ENCODE measurements at regions not wholly inside any gene's neighbourhood (a gene's known extent, or its start where the extent isn't known, plus 50 kb on each side); places are given as distances from the start of the nearest gene placed in this dataset.

- DNase-seq (ENCODE audit: low read depth), result no peak
These were observed 827.0 kb upstream of the RAB6C start for GRCh38 chr2:129152514-129152913.

GRCh38 chr2:129160879-129161278, 818.6 kb upstream of the RAB6C start:
- DNase-seq (ENCODE audit: low read depth), result no peak

- no peak for DNase-seq (ENCODE audit: low read depth)
These were observed 815.1 kb upstream of the RAB6C start for GRCh38 chr2:129164220-129164949.

- DNase-seq (ENCODE audit: low read depth), result no peak
These were observed 814.5 kb upstream of the RAB6C start for GRCh38 chr2:129165006-129165405.

GRCh38 chr2:129167456-129167855, 812.0 kb upstream of the RAB6C start:
- no peak for DNase-seq (ENCODE audit: low read depth)

GRCh38 chr2:129170570-129170969, 808.9 kb upstream of the RAB6C start:
- DNase-seq (ENCODE audit: low read depth), result no peak

- DNase-seq (ENCODE audit: low read depth), result no peak
These were observed 805.3 kb upstream of the RAB6C start for GRCh38 chr2:129174143-129174542.

- DNase-seq (ENCODE audit: low read depth), result no peak
These were observed 804.4 kb upstream of the RAB6C start for GRCh38 chr2:129175051-129175450.

- DNase-seq (ENCODE audit: low read depth), result no peak
These were observed 803.1 kb upstream of the RAB6C start for GRCh38 chr2:129176375-129176774.

GRCh38 chr2:129178356-129178755, 801.1 kb upstream of the RAB6C start:
- DNase-seq (ENCODE audit: low read depth), result no peak

- no peak for DNase-seq (ENCODE audit: low read depth)
These were observed 800.3 kb upstream of the RAB6C start for GRCh38 chr2:129179199-129179598.

- no peak for DNase-seq (ENCODE audit: low read depth)
These were observed 799.2 kb upstream of the RAB6C start for GRCh38 chr2:129180124-129180716.

GRCh38 chr2:129181433-129181832, 798.0 kb upstream of the RAB6C start:
- no peak for DNase-seq (ENCODE audit: low read depth)

GRCh38 chr2:129181963-129182362, 797.5 kb upstream of the RAB6C start:
- DNase-seq (ENCODE audit: low read depth), result no peak

- no peak for DNase-seq (ENCODE audit: low read depth)
These were observed 792.1 kb upstream of the RAB6C start for GRCh38 chr2:129187343-129187742.

- DNase-seq (ENCODE audit: low read depth), result no peak
These were observed 791.0 kb upstream of the RAB6C start for GRCh38 chr2:129188451-129188850.

GRCh38 chr2:129189617-129190319, 789.7 kb upstream of the RAB6C start:
- no peak for DNase-seq (ENCODE audit: low read depth)

GRCh38 chr2:129190494-129190893, 789.0 kb upstream of the RAB6C start:
- DNase-seq (ENCODE audit: low read depth), result no peak

- DNase-seq (ENCODE audit: low read depth), result no peak
These were observed 787.9 kb upstream of the RAB6C start for GRCh38 chr2:129191530-129191929.

- no peak for DNase-seq (ENCODE audit: low read depth)
These were observed 787.3 kb upstream of the RAB6C start for GRCh38 chr2:129192117-129192516.

- DNase-seq (ENCODE audit: low read depth), result no peak
These were observed 786.6 kb upstream of the RAB6C start for GRCh38 chr2:129192841-129193253.

GRCh38 chr2:129193961-129194360, 785.5 kb upstream of the RAB6C start:
- no peak for DNase-seq (ENCODE audit: low read depth)

- DNase-seq (ENCODE audit: low read depth), result no peak
These were observed 780.0 kb upstream of the RAB6C start for GRCh38 chr2:129199501-129199900.
